Suprapubic skin (tissue), 3 donors: ENCODE measurements at regions not wholly inside any gene's neighbourhood (a gene's known extent, or its start where the extent isn't known, plus 50 kb on each side); places are given as distances from the start of the nearest gene placed in this dataset.

ENCODE experiments used
- CTCF ChIP-seq, 2 donors: fragments of 200-600 bp in 1 of 2; fragments of 450-650 bp in 1 of 2; sonication (generic) in 1 of 2; IDR thresholded peaks; one replicate each; pipeline ENCODE4 v1.5.1; 2016 to 2019; ENCODE audit warnings: antibody characterized with exemption in 2 of 2, mild to moderate bottlenecking in 1 of 2, moderate library complexity in 1 of 2
- POLR2AphosphoS5 ChIP-seq, 3 donors: sonication (generic); formaldehyde crosslinking; IDR thresholded peaks; one replicate each; pipeline ENCODE4 v1.6.1; 2017; ENCODE audit warnings: antibody characterized with exemption in 3 of 3

GRCh38 chr4:120517966-120518365 lies 404.6 kb downstream of the PRDM5 start:
- no peak for TF ChIP-seq CTCF (IDR thresholded peaks at IDR 0.05)
- TF ChIP-seq POLR2AphosphoS5 (IDR thresholded peaks at IDR 0.05): no peak
